Stomach smooth muscle (tissue), 2 donors: ENCODE measurements at regions not wholly inside any gene's neighbourhood (a gene's known extent, or its start where the extent isn't known, plus 50 kb on each side); places are given as distances from the start of the nearest gene placed in this dataset.

Experiments
- H3K27ac ChIP-seq: one replicate; pipeline ENCODE4 v1.7.0; 2013; ENCODE audit warnings: mild to moderate bottlenecking, low read length, inconsistent platforms
- H3K27me3 ChIP-seq, 2 donors: one replicate each; pipeline ENCODE4 v1.7.0; 2013; ENCODE audit warnings: low read length in 2 of 2; ENCODE audit not compliant: insufficient read depth in 2 of 2, control insufficient read depth in 1 of 2
- H3K36me3 ChIP-seq, 2 donors: one replicate each; pipeline ENCODE4 v1.7.0; 2013; ENCODE audit warnings: low read length in 2 of 2; ENCODE audit not compliant: control insufficient read depth in 2 of 2, insufficient read depth in 2 of 2
- H3K4me1 ChIP-seq: one replicate; pipeline ENCODE4 v1.7.0; 2013; ENCODE audit warnings: low read length; ENCODE audit not compliant: control insufficient read depth, insufficient read depth
- H3K4me3 ChIP-seq, 2 donors: one replicate each; pipeline ENCODE4 v1.7.0; 2013; ENCODE audit warnings: low read length in 2 of 2
- H3K9ac ChIP-seq, 2 donors: one replicate each; pipeline ENCODE4 v1.7.0; 2013; ENCODE audit warnings: low read length in 2 of 2, mild to moderate bottlenecking in 1 of 2
- H3K9me3 ChIP-seq, 2 donors: one replicate each; pipeline ENCODE4 v1.7.0; 2013; ENCODE audit warnings: low read length in 2 of 2; ENCODE audit not compliant: control insufficient read depth in 2 of 2
- donor health status: healthy.
- donor health status: Pancreatic carcinoma.

GRCh38 chr12:92357584-92358261 is 212.1 kb upstream of the BTG1 start:
- Histone ChIP-seq H3K4me3 (no peak overlapping the region), H3K9me3 (no peaks in the 10 kb centered on the region), H3K4me1 (no peaks in the 10 kb centered on the region), H3K27ac (no peak overlapping the region), H3K27me3 (no peaks in the 10 kb centered on the region), H3K36me3 (no peaks in the 10 kb centered on the region), H3K9ac (no peak overlapping the region)

- no peaks in the 10 kb centered on the region for H3K36me3 ChIP-seq
These were observed 210.8 kb upstream of the BTG1 start for GRCh38 chr12:92356425-92356824.

GRCh38 chr12:92349635-92350034 is 204.0 kb upstream of the BTG1 start:
- Histone ChIP-seq H3K9ac (no peak overlapping the region), H3K9me3 (no peaks in the 10 kb centered on the region), H3K36me3 (no peaks in the 10 kb centered on the region), H3K4me1 (no peaks in the 10 kb centered on the region), H3K27me3 (no peaks in the 10 kb centered on the region), H3K27ac (no peak overlapping the region), H3K4me3 (no peak overlapping the region)

More at GRCh38 chr12:92356425-92356824, 210.8 kb upstream of the BTG1 start:
- Histone ChIP-seq H3K4me3 (no peak overlapping the region), H3K27ac (no peak overlapping the region), H3K9me3 (no peaks in the 10 kb centered on the region), H3K9ac (no peak overlapping the region), H3K4me1 (no peaks in the 10 kb centered on the region), H3K27me3 (no peaks in the 10 kb centered on the region)

- no peak overlapping the region for H3K9ac ChIP-seq
- H3K9me3 ChIP-seq = no peaks in the 10 kb centered on the region
- H3K27me3 ChIP-seq = no peaks in the 10 kb centered on the region
- H3K4me1 ChIP-seq = no peaks in the 10 kb centered on the region
- H3K36me3 ChIP-seq = no peaks in the 10 kb centered on the region
- no peak overlapping the region for H3K4me3 ChIP-seq
- no peak overlapping the region for H3K27ac ChIP-seq
These were observed 196.9 kb upstream of the BTG1 start for GRCh38 chr12:92342574-92342973.

- no peaks in the 10 kb centered on the region for H3K4me1 ChIP-seq
- H3K36me3 ChIP-seq = no peaks in the 10 kb centered on the region
- H3K4me3 ChIP-seq = no peak overlapping the region
- H3K27ac ChIP-seq = no peak overlapping the region
- H3K27me3 ChIP-seq = no peaks in the 10 kb centered on the region
- H3K9ac ChIP-seq = no peak overlapping the region
- no peaks in the 10 kb centered on the region for H3K9me3 ChIP-seq
These were observed 195.5 kb upstream of the BTG1 start for GRCh38 chr12:92341065-92341668.

GRCh38 chr12:92340441-92341064 is 194.9 kb upstream of the BTG1 start:
- no peak overlapping the region for H3K27ac ChIP-seq
- no peak overlapping the region for H3K9ac ChIP-seq
- H3K36me3 ChIP-seq = no peaks in the 10 kb centered on the region
- no peak overlapping the region for H3K4me3 ChIP-seq
- no peaks in the 10 kb centered on the region for H3K27me3 ChIP-seq
- no peaks in the 10 kb centered on the region for H3K4me1 ChIP-seq
- no peaks in the 10 kb centered on the region for H3K9me3 ChIP-seq

- Histone ChIP-seq H3K9ac (no peak overlapping the region), H3K9me3 (no peaks in the 10 kb centered on the region), H3K27ac (no peak overlapping the region), H3K4me3 (no peak overlapping the region), H3K27me3 (no peaks in the 10 kb centered on the region), H3K36me3 (no peaks in the 10 kb centered on the region), H3K4me1 (no peaks in the 10 kb centered on the region)
These were observed 194.4 kb upstream of the BTG1 start for GRCh38 chr12:92340003-92340402.

GRCh38 chr12:92339198-92339821 is 193.7 kb upstream of the BTG1 start:
- no peaks in the 10 kb centered on the region for H3K36me3 ChIP-seq
- H3K9ac ChIP-seq = no peak overlapping the region
- no peak overlapping the region for H3K4me3 ChIP-seq
- H3K27me3 ChIP-seq = no peaks in the 10 kb centered on the region
- no peaks in the 10 kb centered on the region for H3K4me1 ChIP-seq
- H3K27ac ChIP-seq = no peak overlapping the region
- no peaks in the 10 kb centered on the region for H3K9me3 ChIP-seq

GRCh38 chr12:92338671-92339070 is 193.0 kb upstream of the BTG1 start:
- no peaks in the 10 kb centered on the region for H3K4me1 ChIP-seq
- H3K27ac ChIP-seq = no peak overlapping the region

GRCh38 chr12:92338102-92338501 is 192.5 kb upstream of the BTG1 start:
- no peak overlapping the region for H3K9ac ChIP-seq
- no peak overlapping the region for H3K27ac ChIP-seq
- H3K4me3 ChIP-seq = no peak overlapping the region
- H3K36me3 ChIP-seq = no peaks in the 10 kb centered on the region
- no peaks in the 10 kb centered on the region for H3K27me3 ChIP-seq
- H3K4me1 ChIP-seq = no peaks in the 10 kb centered on the region
- no peaks in the 10 kb centered on the region for H3K9me3 ChIP-seq

More at GRCh38 chr12:92338671-92339070, 193.0 kb upstream of the BTG1 start:
- no peak overlapping the region for H3K9ac ChIP-seq
- no peaks in the 10 kb centered on the region for H3K9me3 ChIP-seq
- H3K36me3 ChIP-seq = no peaks in the 10 kb centered on the region
- no peaks in the 10 kb centered on the region for H3K27me3 ChIP-seq
- no peak overlapping the region for H3K4me3 ChIP-seq
